Gastrocnemius medialis (tissue), 4 donors: ENCODE measurements at regions not wholly inside any gene's neighbourhood (a gene's known extent, or its start where the extent isn't known, plus 50 kb on each side); places are given as distances from the start of the nearest gene placed in this dataset.

ENCODE experiments used
- CTCF ChIP-seq, 5 experiments: fragments of 450-650 bp in 3 of 5; fragments of 200-600 bp in 2 of 5; sonication (generic) in 2 of 5; IDR thresholded peaks in 4 of 5; conservative IDR thresholded peaks in 1 of 5; 1 replicate in 4 of 5; 2 replicates in 1 of 5; pipeline ENCODE4 v1.5.1; 2016 to 2019; ENCODE audit warnings: antibody characterized with exemption in 5 of 5, mild to moderate bottlenecking in 3 of 5, moderate library complexity in 3 of 5
- POLR2A ChIP-seq, 2 donors: fragments of 450-650 bp; IDR thresholded peaks; one replicate each; pipeline ENCODE4 v1.6.1; 2017; ENCODE audit warnings: antibody characterized with exemption in 2 of 2, mild to moderate bottlenecking in 2 of 2, moderate library complexity in 2 of 2

GRCh38 chr6:103264020-103264419, 1595.7 kb downstream of the HACE1 start:
- TF ChIP-seq CTCF (IDR thresholded peaks at IDR 0.05 in 4 of 5, conservative IDR thresholded peaks at IDR 0.05 in 1 of 5) (no peak), POLR2A (IDR thresholded peaks at IDR 0.05) (no peak)
